ENCODE measurements at regions not wholly inside any gene's neighbourhood (a gene's known extent, or its start where the extent isn't known, plus 50 kb on each side); places are given as distances from the start of the nearest gene placed in this dataset.

DNA sequence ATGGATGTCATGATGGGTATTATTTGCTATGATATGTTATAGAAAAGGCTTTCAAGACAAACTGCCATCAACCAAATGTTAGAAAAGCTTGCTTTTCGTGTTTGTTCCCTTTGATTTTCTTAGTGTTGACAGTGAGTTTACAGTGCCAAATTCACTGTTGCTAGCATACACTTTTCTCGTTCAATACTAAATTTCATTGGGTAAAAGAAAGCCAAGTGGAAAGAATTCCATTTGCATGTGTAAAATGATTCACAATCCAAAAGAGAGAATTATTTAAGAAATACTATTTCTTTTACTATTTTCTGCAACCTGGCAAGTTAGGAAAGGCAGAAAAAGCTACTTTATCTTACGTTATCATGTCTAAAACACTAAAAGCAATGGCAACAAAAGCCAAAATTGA lies 301.4 kb downstream of the OTOL1 start:
- no peak for TF ChIP-seq CTCF (conservative IDR thresholded peaks at IDR 0.05; ENCODE audit: low read length)
- TF ChIP-seq EZH2phosphoT487 (IDR thresholded peaks at IDR 0.05; ENCODE audit: borderline replicate concordance, low read depth, low read length), result no peak

Data from OCI-LY7 (cell line).